Middle frontal gyrus (tissue), 1 donor: ENCODE measurements at regions not wholly inside any gene's neighbourhood (a gene's known extent, or its start where the extent isn't known, plus 50 kb on each side); places are given as distances from the start of the nearest gene placed in this dataset.

ENCODE experiments used
- DNase-seq: peaks from one replicate; pipeline ENCODE4 v3.0.0-alpha.2; 2015; ENCODE audit warnings: low spot score; ENCODE audit errors: extremely low spot score

GRCh38 chr10:113458451-113458850 is 94.4 kb upstream of the HABP2 start:
- DNase-seq, result no peak

GRCh38 chr10:113458944-113459343 is 93.9 kb upstream of the HABP2 start:
- DNase-seq, result no peak

DNA sequence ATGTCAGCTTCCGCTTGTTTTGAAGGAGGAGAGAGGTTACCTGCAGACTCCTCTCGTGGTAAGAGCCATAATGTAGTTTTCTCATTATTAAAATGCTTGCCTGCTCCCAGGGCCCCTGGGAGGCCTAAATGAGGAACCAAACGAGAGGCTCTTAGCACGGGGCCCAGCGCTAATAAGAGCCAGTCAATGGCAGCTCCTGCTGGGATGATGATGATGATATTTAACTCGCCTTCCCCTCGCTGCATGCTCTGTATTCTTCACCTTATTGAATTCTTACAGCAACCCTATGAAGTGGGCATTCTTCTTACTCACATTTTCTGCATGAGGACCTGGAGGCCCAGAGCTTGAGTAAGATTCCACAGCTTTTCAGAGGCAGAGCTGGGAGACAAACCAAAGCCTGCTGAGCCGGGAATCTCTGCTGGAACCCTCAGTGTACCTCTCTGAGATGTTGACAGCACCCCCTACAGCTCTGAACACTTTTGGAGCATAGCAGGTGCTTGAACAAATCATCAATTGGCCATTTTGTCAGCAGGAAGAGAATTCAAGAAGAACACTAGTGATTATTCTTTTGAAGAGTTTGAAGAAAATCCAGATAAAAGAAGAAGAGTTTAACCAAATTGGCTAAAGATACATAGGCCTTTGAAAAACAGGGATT is 93.1 kb upstream of the HABP2 start:
- DNase-seq, result no peak

GRCh38 chr10:113463083-113463482 is 89.8 kb upstream of the HABP2 start:
- no peak for DNase-seq

GRCh38 chr10:113463777-113464176 is 89.1 kb upstream of the HABP2 start:
- no peak for DNase-seq

- DNase-seq, result no peak
Observed at GRCh38 chr10:113469796-113470195, 83.1 kb upstream of the HABP2 start.

GRCh38 chr10:113470372-113471240 is 82.2 kb upstream of the HABP2 start:
- DNase-seq, result no peak

DNA sequence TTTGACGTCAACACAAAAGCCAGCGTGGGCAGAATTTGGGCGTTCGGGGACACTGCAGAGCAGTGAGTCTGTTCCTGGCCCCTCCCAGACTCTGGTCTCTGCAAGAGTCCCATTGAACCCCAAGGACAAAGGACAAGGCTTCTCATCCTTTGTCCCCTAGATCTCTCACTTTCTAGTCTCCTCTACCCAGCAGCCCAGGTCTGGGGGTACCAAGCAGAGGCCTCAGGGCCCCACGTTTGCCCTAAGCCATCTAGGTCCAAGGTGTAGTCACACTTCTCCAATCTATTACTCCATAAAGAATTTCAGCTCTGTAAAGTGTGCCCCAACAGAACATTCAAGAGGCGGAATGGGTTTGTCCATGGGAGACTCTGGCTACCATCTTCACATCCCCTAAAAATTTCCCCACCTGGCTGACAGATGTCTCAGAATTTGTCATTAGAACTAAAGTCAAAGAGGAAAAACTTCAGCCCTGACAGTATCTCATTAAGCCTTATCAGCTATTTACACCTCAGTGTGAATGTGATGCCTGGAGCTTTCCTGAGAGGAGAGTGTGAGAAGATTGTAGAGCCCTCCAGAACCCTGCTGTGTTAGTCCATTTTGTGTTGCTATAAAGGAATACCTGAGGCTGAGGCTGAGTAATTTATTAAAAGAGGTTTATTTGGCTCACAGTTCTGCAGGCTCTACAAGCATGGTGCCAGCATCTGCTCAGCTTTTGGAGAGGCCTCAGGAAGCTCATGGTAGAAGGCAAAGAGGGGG is 81.4 kb upstream of the HABP2 start:
- no peak for DNase-seq

DNA sequence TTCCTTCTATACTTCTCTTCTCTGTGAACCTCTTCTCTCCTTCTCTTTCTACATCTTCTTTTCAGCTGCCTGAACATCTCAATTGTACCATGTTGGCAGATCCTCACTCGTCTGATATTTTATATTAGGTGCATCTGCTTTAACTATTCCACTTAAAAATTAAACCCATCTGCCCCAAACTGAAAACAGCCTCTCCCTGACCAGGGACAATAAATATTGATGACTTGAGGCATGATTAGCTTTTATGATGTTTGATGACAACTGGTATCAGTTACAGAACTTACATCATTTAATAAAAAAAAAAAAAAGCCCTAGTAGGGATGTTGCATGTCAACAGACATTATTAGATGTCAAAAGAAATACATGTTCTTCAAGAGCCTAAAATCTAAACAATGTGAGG is 79.8 kb upstream of the HABP2 start:
- no peak for DNase-seq

GRCh38 chr10:113473851-113474250 is 79.0 kb upstream of the HABP2 start:
- DNase-seq, result no peak

GRCh38 chr10:113474752-113475151 is 78.1 kb upstream of the HABP2 start:
- no peak for DNase-seq

GRCh38 chr10:113475381-113475807 is 77.5 kb upstream of the HABP2 start:
- DNase-seq, result no peak

DNA sequence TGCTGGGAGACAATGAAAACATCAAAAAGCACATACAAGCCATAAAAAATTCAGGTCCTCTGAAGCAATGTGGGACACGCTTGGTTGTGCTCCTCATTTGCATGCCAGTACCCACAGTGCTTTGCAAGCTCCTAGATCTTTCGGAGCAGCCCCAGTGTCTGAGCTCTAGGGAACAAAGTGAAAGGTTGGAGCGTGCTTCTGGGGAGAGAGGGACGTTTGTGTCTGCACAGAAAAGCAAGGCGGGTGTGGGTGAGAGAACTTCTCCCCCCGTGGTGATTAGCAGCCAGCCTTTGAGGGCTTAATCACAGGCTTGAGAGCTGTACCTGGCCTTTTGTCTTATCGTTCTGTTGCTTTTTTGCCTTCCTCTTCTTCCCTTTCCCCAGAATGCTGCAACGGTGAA is 76.7 kb upstream of the HABP2 start:
- DNase-seq, result no peak

DNA sequence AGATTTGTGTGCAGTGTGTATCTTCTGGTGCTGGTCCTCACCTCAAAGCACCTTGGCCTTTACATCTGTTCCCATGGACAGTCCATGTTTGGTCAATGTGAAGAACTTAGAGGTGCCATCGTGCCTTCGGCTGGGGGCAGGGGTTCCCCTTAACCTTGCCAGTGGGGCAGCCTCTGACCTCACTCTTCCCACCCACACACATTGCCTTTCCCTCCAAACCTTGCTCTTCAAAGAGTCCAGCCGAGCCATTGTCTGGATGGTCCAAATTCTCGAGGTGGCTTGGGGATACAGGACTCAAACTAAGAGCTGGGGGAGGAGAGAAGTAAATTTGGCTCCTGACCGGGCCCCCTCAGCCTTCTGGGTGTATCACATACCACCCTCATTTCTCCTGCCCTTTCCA is 76.2 kb upstream of the HABP2 start:
- DNase-seq, result no peak

- no peak for DNase-seq
Observed at GRCh38 chr10:113477451-113477850, 75.4 kb upstream of the HABP2 start.

- no peak for DNase-seq
Observed at GRCh38 chr10:113479346-113480080, 73.3 kb upstream of the HABP2 start.

DNA sequence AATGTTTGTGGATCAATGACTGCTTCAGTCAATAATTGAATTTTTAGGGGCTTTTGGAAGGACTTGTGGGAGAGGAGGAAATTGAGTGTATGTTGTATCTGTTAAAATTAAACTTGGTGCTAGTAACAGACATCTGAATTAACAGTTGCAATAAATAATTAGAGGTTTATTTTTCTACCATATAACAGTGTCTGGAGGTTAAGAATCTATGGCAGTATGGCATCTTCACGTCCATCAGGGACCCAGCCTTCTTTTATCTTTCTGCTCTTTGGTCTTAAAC is 72.8 kb upstream of the HABP2 start:
- DNase-seq, result no peak

DNA sequence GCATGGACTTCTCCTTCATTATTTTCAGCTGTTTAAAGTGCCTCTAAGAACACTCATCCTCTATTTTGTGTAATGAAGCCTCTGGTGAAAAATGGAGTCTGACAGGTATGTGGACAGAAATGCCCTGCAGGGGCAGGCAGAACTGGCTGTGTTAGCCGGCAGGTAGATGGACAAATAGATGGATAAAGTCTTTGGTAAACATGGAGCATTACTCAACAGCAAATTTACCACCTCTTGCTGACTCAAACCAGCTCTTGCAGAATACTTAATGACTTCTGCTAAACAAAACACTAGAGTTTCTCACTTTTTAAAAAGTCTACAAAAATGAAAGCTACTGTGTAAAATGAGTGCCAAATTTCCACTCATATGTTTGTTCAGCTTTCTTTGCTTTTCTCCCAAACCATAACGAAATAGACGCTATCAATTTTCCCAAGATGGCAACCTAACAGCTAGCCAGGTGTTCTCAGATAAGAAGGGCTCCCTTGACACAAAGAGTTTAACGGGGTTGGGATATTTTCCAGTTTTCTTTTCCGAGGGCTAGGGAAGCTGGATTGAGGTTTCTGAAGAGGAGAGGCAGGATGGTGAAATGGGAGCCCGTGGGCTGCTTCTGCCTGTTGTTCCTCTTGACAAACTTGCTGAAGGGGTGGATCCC is 71.9 kb upstream of the HABP2 start:
- no peak for DNase-seq

- DNase-seq, result no peak
Observed at GRCh38 chr10:113484487-113484886, 68.4 kb upstream of the HABP2 start.

DNA sequence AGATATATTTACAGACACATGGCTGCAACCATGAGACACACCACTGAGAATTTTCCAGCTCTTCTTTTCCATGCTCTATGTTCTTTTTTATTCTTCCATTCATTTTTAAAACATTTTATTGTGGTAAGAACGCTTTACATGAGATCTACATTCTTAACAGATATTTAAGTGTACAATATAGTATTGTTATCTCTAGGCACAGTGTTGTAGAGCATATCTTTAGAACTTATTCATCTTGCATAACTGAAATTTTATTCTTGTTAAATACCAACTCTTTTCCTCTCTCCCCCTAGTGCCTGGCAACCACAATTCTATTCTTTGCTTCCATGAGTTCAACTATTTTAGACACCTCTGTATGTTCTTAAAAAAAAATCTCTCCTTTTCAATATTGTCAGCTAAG is 67.1 kb upstream of the HABP2 start:
- DNase-seq, result no peak

- no peak for DNase-seq
Observed at GRCh38 chr10:113486531-113486930, 66.3 kb upstream of the HABP2 start.
